NCI-H748 (cell line): ENCODE measurements at regions not wholly inside any gene's neighbourhood (a gene's known extent, or its start where the extent isn't known, plus 50 kb on each side); places are given as distances from the start of the nearest gene placed in this dataset.

Source experiments
- DNase-seq: peaks from one replicate; lab custom pipeline; 2025; ENCODE audit not compliant: unreplicated experiment; lab: John Stamatoyannopoulos, UW

- DNase-seq, result peak; percentile 23
These were observed 228.8 kb downstream of the CDH11 start for GRCh38 chr16:64892835-64893785.

- no peak for DNase-seq
These were observed 232.4 kb downstream of the CDH11 start for GRCh38 chr16:64889446-64889845.

- no peak for DNase-seq
These were observed 234.2 kb downstream of the CDH11 start for GRCh38 chr16:64887651-64888050.

GRCh38 chr16:64882078-64882784 lies 239.6 kb downstream of the CDH11 start:
- DNase-seq, result no peak

GRCh38 chr16:64880994-64881393 lies 240.9 kb downstream of the CDH11 start:
- no peak for DNase-seq

GRCh38 chr16:64880006-64880405 lies 241.9 kb downstream of the CDH11 start:
- DNase-seq, result no peak

GRCh38 chr16:64878940-64879339 lies 242.9 kb downstream of the CDH11 start:
- no peak for DNase-seq

- no peak for DNase-seq
These were observed 249.8 kb downstream of the CDH11 start for GRCh38 chr16:64872101-64872500.

- DNase-seq, result no peak
These were observed 251.0 kb downstream of the CDH11 start for GRCh38 chr16:64870859-64871258.

GRCh38 chr16:64869781-64870180 lies 252.1 kb downstream of the CDH11 start:
- DNase-seq, result peak; percentile 0

- DNase-seq, result no peak
These were observed 255.8 kb downstream of the CDH11 start for GRCh38 chr16:64866021-64866420.

GRCh38 chr16:64865069-64865696 lies 256.7 kb downstream of the CDH11 start:
- no peak for DNase-seq

GRCh38 chr16:64864232-64864809 lies 257.5 kb downstream of the CDH11 start:
- no peak for DNase-seq

GRCh38 chr16:64858076-64858475 lies 263.8 kb downstream of the CDH11 start:
- DNase-seq, result no peak

- no peak for DNase-seq
These were observed 264.5 kb downstream of the CDH11 start for GRCh38 chr16:64857411-64857810.

- DNase-seq, result no peak
These were observed 268.3 kb downstream of the CDH11 start for GRCh38 chr16:64853551-64853950.

- DNase-seq, result no peak
These were observed 274.9 kb downstream of the CDH11 start for GRCh38 chr16:64846966-64847365.

GRCh38 chr16:64845071-64845470 lies 276.8 kb downstream of the CDH11 start:
- no peak for DNase-seq

GRCh38 chr16:64841482-64841881 lies 280.4 kb downstream of the CDH11 start:
- no peak for DNase-seq

- DNase-seq, result no peak
These were observed 280.8 kb downstream of the CDH11 start for GRCh38 chr16:64841071-64841470.

GRCh38 chr16:64830653-64831052 lies 291.2 kb downstream of the CDH11 start:
- DNase-seq, result no peak
